GM18951 (cell line): ENCODE measurements at regions not wholly inside any gene's neighbourhood (a gene's known extent, or its start where the extent isn't known, plus 50 kb on each side); places are given as distances from the start of the nearest gene placed in this dataset.

Experiments
- POLR2A ChIP-seq: IDR thresholded peaks from 4 replicates; pipeline ENCODE4 v1.6.1; 2011; ENCODE audit warnings: mild to moderate bottlenecking; ENCODE audit not compliant: insufficient read length, insufficient read depth; ENCODE audit errors: extremely low read depth
- in situ Hi-C: fragments of 300-500 bp; cut with MboI; formaldehyde crosslinking; loops from one replicate; pipeline ENCODE4 v1.12.0; 2022; ENCODE audit warnings: low sequenced_read_pairs, mixed read lengths, inconsistent platforms; ENCODE audit not compliant: unreplicated experiment

DNA sequence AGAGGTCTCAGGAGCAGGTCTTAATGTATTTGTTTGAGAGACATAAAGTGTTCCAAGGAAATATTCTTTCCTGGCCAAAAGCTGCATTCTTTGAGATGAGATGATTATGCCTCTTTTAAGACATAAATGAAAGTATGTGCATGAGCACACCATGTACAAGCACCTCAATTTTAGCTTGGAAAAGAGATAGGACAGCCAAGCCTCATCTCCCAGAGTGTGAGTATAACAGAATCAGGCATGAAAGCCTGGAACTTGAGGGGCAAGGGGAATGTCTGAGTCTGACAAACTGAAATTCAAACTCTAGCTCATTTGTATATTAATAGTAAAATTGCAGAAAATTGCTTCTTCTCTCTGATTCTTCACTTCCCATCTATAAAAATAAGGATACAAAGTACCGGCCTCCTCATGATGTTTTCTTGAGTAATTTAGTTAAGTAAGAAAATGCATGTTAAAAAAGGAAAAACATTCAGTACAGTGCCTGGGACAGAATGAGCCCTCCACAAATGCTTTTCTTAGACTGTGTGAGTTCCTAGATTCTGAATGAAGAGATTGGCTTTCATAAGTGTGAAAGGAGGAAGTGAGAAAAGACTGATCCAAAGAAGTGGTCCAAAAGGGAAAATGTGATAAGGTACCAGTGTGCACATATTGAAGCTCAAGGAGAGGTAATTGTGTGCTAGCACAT lies 1260.9 kb upstream of the SORCS1 start:
- in situ Hi-C loops, result no loop called here
- TF ChIP-seq POLR2A, result no peak

DNA sequence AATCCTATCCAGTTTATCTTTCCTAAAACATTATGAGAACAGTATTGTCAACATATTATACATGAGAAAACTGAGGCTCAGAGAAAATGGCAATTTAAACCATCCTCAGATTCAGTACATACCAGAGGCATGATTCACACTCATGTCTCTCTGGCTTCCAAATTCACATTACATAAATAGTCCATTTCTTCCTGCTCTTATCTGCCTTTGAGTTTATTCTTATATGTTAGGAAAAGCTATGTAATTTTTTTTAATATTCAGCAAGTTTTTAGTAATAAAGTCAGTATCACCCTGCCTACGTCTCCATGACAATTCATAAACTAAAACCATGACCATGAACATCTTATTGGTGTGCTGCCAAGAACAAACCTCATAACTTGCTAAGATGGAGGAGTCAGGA lies 1260.2 kb upstream of the SORCS1 start:
- in situ Hi-C loops, result no loop called here
- no peak for TF ChIP-seq POLR2A

DNA sequence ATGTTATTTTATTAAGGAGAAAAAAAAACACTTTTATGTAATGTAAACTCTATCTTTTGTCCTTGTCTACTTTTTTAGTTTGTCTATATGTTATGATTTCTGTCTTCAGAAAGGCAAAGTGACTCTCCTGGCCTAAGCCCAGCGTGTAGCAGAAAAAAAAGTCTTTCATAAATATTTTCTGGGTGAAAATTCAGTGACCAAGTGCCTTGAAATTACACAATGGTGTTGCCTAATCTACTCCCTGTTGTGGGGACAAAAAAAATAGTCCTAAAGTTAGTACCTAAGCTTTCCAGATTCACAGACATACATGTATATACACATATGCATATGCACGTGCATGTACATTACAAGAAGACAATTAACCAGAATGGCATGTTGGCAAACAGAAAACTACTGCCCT lies 1257.8 kb upstream of the SORCS1 start:
- TF ChIP-seq POLR2A, result no peak
- in situ Hi-C loops, result no loop called here

DNA sequence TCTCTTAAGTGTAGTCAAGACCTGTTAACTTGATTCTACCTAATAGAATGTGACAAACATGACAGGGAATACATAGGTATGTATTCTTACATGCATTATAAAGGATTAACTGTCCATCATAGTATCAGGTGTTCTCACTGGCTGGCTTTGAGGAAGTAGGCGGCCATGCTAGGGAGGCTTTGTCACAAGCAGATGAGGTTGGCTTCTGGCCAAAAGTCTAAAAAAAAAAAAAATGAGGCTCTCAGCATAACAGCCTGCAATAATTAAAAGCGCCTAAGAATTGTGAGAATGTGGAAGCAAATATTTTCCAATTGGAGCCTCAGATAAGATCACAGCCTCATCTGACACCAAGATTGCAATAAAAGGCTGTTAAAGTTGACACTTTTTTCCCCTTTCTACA lies 1256.8 kb upstream of the SORCS1 start:
- no peak for TF ChIP-seq POLR2A
- in situ Hi-C loops, result no loop called here

DNA sequence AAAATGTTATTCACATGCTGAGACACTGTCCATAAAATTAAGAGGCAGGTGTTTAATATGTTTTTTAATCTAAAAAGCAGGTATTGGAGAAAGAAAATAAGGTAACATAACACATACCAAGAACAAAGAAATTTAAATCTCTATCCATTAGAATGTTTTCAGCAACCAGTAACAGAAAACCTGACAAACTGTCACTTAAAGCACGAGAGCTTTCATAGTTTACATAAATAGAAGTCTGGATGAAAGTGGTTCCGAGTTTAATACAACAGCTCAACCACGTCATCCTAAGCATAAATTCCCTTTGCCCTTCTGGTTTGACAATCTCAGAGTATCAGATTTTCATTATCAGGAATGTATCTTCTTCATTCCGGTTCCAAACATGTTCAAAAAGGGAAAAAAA lies 1249.4 kb upstream of the SORCS1 start:
- no peak for TF ChIP-seq POLR2A
- in situ Hi-C loops, result no loop called here

DNA sequence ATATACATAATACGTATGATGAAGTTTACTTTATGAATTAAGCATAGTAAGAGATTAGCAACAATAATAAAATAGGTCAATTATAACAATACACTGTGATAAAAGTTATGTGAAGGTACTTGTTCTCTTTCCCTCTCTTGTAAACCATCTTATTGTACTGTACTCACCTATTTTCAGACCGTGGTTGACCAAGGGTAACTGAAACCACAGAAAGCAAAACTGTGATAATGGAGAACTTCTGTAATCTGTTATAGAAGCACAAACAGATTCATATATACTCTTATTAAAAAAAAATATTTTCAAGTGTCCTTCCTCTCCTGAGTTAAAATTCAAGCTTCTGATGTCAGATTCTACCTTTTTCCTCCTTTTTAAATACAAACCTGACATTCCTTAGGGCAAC lies 1247.8 kb upstream of the SORCS1 start:
- in situ Hi-C loops, result no loop called here
- TF ChIP-seq POLR2A, result no peak

DNA sequence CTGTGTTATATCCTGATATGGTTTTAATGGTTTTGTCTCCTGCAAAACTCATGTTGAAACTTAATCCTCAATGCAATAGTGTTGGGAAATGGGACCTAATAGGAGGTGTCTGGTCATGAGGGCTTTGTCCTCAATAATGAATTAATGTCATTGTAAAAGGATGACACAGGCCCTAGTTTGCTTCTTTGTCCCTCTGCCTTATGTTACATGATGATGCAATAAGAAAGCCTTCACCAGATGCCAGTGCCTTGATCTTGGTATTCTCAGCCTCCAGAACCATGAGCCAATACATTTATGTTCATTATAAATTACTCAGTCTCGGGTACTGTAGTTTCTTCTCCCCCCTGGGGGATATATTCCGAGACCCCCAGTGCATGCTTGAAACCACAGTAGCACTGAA lies 1247.4 kb upstream of the SORCS1 start:
- in situ Hi-C loops, result no loop called here
- TF ChIP-seq POLR2A, result no peak

DNA sequence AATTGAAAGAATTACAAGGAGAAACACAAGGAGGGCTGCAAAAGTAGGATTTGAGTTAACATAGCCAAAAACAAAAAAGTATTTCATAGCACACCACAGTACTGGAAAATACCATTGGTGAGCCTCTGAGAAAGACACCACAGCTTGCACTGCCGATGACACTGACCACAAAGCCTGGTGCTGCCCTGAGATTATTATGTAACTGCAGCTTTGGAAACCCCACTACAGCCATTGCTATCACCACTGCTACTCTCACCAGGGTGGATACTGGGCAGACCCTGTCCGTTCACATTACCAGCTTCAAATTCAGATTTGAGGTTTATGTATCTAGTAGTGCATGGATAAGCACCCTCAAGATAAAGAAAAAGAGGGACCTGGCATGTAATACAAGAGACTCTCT lies 1246.7 kb upstream of the SORCS1 start:
- in situ Hi-C loops, result no loop called here
- no peak for TF ChIP-seq POLR2A

DNA sequence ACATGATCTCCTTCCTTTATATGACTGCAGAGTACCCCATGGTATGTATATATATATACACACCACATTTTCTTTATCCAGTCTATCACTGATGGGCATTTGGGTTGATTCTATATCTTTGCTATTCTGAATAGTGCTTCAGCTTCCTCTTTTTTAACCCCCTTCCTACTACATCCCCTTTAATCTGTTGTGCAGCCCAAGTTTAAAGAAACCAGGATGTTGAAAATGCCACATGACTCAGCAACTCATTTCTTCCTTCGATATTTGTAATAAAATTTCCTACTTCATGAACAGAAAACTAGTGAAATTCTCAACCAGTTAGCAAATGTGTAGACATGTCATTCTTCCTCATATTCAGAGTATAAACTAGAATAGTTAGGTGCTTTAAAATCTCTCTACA lies 1245.7 kb upstream of the SORCS1 start:
- in situ Hi-C loops, result no loop called here
- no peak for TF ChIP-seq POLR2A

DNA sequence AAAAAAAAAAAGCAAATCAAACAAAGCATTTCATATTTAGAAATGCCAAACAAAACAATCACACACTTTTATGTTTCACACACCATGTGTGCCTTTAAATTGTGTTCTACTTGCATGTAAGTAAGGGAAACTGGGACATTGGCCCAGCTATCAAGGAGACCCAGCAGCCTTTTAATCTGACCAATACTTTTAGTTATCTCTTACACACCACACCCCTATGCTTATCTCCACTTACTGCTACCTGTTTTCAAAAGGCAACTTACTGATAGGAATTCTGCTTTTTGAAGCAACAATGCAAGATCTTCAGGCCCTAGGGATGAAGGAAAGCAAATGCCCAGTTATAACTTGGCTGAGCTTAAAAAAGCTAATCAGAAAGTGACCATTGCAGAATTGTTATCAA lies 1244.8 kb upstream of the SORCS1 start:
- TF ChIP-seq POLR2A, result no peak
- in situ Hi-C loops, result no loop called here

DNA sequence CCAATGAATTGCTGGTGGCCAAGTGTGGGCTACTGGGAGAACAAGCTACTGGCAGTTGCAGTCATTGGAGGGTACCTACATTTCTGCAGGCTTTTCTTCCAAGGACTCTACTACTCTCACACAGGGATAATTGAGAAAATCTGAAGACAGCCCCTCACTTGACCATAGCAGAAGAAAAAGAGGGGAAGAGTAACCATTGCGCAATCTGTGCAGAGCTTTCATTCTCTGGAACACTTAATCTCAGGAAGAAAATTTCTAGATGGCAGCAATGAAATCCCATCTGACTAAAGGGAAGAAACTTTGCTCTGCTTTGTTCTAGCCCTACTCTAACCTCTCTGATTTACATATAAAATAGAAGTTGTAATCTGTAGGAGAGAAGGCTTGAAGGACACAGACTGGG lies 1239.6 kb upstream of the SORCS1 start:
- no peak for TF ChIP-seq POLR2A
- in situ Hi-C loops, result no loop called here

DNA sequence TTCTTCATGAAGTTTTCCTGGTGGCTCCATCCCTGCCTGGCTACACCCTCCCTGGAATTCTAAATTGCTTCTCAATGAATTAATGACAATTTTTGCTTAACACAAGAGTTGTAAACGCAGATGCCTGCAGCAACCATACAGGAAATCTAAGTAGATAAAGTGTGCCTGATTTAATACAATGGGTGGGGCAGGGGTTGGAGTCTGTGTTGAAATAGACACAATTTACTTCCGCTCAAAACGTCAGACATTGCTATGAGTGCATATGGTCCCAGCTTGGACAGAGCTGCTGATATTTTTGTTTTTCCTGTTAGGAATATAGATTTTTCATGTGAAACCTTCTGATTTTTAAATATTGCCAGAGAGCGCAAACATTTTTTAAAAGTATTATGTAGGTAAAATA lies 1235.0 kb upstream of the SORCS1 start:
- in situ Hi-C loops, result no loop called here
- no peak for TF ChIP-seq POLR2A

DNA sequence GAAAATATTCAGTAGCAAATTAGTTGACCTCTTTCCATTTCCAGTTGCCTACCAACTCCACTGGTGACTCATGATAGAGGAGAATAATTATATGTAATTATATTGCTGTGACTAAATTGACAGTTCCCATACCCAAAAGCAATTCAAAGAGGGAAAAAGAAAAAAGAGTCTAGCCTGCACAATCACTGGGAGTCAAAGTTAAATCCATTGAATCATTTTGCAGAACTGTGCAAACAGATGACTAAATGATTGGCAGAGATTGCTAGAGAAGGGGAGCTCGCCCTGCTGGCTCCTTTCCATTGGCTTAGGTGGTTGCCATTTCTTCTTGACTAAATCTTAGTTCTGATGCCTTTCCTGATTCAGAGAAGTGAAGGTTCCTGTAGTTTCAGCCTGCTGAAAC lies 1228.6 kb upstream of the SORCS1 start:
- in situ Hi-C loops, result no loop called here
- TF ChIP-seq POLR2A, result no peak

DNA sequence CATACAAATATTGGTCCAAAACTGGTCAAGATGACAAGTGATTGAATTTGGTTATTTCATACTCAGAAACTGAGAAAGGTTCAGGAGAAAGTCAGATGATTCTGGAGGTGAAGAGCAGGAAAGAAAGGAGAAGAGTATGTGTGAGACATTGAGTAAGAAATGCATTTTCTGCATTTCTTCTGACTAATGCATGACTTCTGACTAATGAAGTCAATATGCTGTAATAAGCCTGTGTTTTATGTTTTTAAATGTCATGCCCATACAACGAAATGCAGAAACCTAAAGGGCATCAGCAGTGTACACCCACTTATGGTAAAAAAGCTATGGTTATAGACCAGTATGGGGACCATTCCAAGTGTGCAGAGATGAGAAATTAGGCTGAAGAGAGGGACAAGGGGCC lies 1227.8 kb upstream of the SORCS1 start:
- TF ChIP-seq POLR2A, result no peak
- in situ Hi-C loops, result no loop called here

DNA sequence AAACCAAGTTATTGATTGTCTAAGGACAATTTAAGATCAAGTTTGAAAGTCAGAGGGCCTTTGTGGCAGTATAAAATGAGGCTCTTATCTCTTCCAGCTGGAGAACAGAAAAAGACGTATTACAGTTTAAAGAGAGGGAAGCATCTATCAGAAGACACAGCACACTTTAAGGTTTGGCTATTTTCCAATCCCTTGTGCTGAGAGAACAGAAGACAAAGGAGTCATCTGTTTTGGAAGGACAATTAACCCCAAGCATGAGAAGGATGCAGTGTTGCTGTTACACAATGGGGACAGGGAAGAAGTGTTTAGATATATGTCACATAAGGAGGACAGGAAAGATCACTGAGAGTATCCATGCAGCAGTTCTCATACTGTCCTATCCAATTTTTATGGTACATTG lies 1224.2 kb upstream of the SORCS1 start:
- TF ChIP-seq POLR2A, result no peak
- in situ Hi-C loops, result no loop called here
